HUES48 (cell line): ENCODE measurements at regions not wholly inside any gene's neighbourhood (a gene's known extent, or its start where the extent isn't known, plus 50 kb on each side); places are given as distances from the start of the nearest gene placed in this dataset.

Experiments
- H3K27ac ChIP-seq: one replicate; pipeline ENCODE4 v1.7.0; 2013; ENCODE audit warnings: low read depth, low read length, inconsistent platforms
- H3K27me3 ChIP-seq: 2 replicates; pipeline ENCODE4 v1.6.1; 2013; ENCODE audit warnings: mild to moderate bottlenecking, low read length; ENCODE audit not compliant: control insufficient read depth, insufficient read depth
- H3K36me3 ChIP-seq: 2 replicates; pipeline ENCODE4 v1.6.1; 2013; ENCODE audit warnings: low read length; ENCODE audit not compliant: control insufficient read depth, insufficient read depth
- H3K4me1 ChIP-seq: 2 replicates; pipeline ENCODE4 v1.6.1; 2013; ENCODE audit warnings: mild to moderate bottlenecking, low read length; ENCODE audit not compliant: control insufficient read depth, insufficient read depth
- H3K4me3 ChIP-seq: 2 replicates; pipeline ENCODE4 v1.5.1; 2013; ENCODE audit warnings: mild to moderate bottlenecking, low read depth, low read length
- H3K9ac ChIP-seq: 2 replicates; pipeline ENCODE4 v1.6.1; 2013; ENCODE audit warnings: mild to moderate bottlenecking, low read depth, low read length, moderate library complexity
- H3K9me3 ChIP-seq: 2 replicates; pipeline ENCODE4 v1.6.1; 2013; ENCODE audit warnings: low read length; ENCODE audit not compliant: control insufficient read depth, insufficient read depth

- no peak overlapping the region for H3K27ac ChIP-seq
- no peak overlapping the region for H3K9ac ChIP-seq
- no peaks in the 10 kb centered on the region for H3K36me3 ChIP-seq
- H3K9me3 ChIP-seq: no peaks in the 10 kb centered on the region
- no peaks in the 10 kb centered on the region for H3K27me3 ChIP-seq
- no peak overlapping the region for H3K4me3 ChIP-seq
- H3K4me1 ChIP-seq: no peaks in the 10 kb centered on the region
Observed at GRCh38 chr5:58025809-58026208, 434.1 kb downstream of the PLK2 start.

- Histone ChIP-seq H3K4me3 (no peak overlapping the region), H3K9me3 (no peaks in the 10 kb centered on the region), H3K4me1 (no peaks in the 10 kb centered on the region), H3K36me3 (no peaks in the 10 kb centered on the region), H3K9ac (no peak overlapping the region), H3K27ac (no peak overlapping the region), H3K27me3 (no peaks in the 10 kb centered on the region)
Observed at GRCh38 chr5:58024151-58024550, 435.7 kb downstream of the PLK2 start.

- no peak overlapping the region for H3K9ac ChIP-seq
- no peaks in the 10 kb centered on the region for H3K27me3 ChIP-seq
- no peak overlapping the region for H3K4me3 ChIP-seq
- H3K27ac ChIP-seq: no peak overlapping the region
- no peaks in the 10 kb centered on the region for H3K4me1 ChIP-seq
- H3K36me3 ChIP-seq: no peaks in the 10 kb centered on the region
- no peaks in the 10 kb centered on the region for H3K9me3 ChIP-seq
Observed at GRCh38 chr5:58022055-58022454, 437.8 kb downstream of the PLK2 start.

GRCh38 chr5:58021466-58021865 lies 438.4 kb downstream of the PLK2 start:
- H3K9me3 ChIP-seq: no peaks in the 10 kb centered on the region
- H3K27ac ChIP-seq: no peak overlapping the region
- no peaks in the 10 kb centered on the region for H3K4me1 ChIP-seq
- H3K27me3 ChIP-seq: no peaks in the 10 kb centered on the region
- no peak overlapping the region for H3K9ac ChIP-seq
- no peaks in the 10 kb centered on the region for H3K36me3 ChIP-seq
- H3K4me3 ChIP-seq: no peak overlapping the region

DNA sequence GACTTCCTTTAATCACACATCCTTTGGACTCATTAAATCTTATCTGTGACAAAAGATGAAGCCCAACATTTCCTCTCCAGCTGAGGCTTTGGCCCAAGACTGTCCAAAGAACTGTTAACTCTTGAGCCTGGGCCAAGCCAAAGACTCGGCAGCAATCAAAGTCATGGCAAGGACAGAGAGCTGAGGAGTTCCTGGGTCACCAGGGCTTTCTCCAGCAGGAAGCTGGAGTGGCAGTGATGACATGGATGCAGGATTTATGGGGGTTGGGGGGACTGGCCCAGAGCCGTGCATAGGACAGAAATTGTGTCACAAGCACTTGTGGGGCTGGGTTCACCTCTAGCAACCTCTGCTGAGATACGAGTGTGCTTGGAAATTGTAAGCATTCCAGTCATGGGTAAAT lies 440.3 kb downstream of the PLK2 start:
- Histone ChIP-seq H3K36me3 (no peaks in the 10 kb centered on the region), H3K9ac (no peak overlapping the region), H3K4me1 (no peaks in the 10 kb centered on the region), H3K4me3 (no peak overlapping the region), H3K27ac (no peak overlapping the region), H3K27me3 (no peaks in the 10 kb centered on the region), H3K9me3 (no peaks in the 10 kb centered on the region)

DNA sequence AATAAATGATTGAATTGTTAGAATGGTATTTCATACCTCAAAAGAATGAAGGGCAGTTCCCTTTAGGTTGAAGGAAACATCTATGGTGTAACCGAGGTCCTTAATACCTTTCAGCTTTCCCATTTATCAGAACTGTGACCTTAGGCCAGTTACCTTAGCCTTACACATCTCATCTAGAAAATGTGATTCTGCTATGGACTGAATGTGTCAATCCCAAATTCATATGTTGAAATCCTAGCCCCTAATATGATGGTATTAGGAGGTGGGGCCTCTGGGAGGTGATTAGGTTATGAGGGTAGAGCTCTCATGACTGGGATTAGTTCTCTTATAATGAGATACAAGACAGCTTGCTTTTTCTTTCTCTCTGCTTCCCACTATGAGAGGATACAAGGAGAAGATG lies 441.9 kb downstream of the PLK2 start:
- Histone ChIP-seq H3K27me3 (no peaks in the 10 kb centered on the region), H3K9me3 (no peaks in the 10 kb centered on the region), H3K9ac (no peak overlapping the region), H3K4me1 (no peaks in the 10 kb centered on the region), H3K4me3 (no peak overlapping the region), H3K27ac (no peak overlapping the region), H3K36me3 (no peaks in the 10 kb centered on the region)

DNA sequence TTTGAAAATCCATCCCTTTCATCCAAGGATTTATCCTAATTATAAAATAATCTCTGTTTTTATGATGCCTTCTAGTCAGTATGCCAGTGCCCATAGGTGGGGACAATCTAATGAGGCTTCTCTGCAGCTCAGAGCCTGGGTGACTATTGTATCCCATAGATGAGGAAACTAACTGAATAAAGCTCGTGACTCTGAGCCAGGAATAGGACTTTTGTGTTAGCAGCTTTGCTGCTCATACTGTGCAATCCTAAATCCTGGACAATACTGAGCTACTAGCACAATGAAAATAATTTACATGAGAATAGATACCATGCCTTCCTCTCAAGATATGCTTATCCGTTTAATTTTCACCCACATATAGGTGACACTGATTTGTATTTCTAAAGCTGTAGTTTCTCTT lies 443.0 kb downstream of the PLK2 start:
- Histone ChIP-seq H3K9ac (no peak overlapping the region), H3K4me3 (no peak overlapping the region), H3K27ac (no peak overlapping the region), H3K4me1 (no peaks in the 10 kb centered on the region), H3K36me3 (no peaks in the 10 kb centered on the region), H3K9me3 (no peaks in the 10 kb centered on the region), H3K27me3 (no peaks in the 10 kb centered on the region)

DNA sequence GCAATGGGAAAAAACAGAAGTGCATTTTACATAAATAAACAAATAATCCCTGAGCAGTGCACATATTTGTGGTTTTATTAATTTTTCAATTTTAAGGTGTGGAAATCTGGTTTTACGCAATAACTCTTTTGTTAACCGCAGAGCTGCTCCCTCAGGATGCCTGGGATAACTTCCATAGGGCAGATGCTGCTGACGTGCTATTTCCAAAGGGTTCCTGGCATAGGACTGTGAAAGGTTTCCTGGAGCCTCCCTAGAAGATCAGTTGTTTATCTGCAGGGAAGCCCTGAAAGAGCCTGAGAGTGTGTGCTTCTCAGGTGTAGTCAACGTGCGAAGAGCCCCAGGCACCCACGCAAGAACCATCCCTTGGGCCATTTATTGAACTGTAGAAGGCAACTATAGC lies 443.5 kb downstream of the PLK2 start:
- Histone ChIP-seq H3K27ac (no peak overlapping the region), H3K9ac (no peak overlapping the region), H3K9me3 (no peaks in the 10 kb centered on the region), H3K27me3 (no peaks in the 10 kb centered on the region), H3K36me3 (no peaks in the 10 kb centered on the region), H3K4me1 (no peaks in the 10 kb centered on the region), H3K4me3 (no peak overlapping the region)

DNA sequence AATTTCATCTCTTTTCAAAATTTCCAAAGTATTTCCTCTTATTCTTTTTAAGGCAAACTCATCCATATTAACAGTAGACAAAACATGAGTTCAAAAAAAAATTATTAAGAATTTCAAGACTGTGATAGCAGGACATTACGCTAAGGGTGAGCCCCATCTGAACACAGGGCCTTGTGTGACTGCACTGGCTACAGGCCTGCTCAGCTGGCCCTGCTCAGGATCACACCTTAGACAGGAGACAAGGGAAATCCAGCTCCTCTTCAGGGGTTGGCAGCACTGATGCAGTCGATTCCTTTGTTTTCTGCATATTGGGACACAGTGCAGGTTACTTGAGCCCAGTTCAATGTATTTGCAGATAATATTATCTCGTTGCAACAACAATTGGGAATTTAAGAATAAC lies 444.7 kb downstream of the PLK2 start:
- Histone ChIP-seq H3K36me3 (no peaks in the 10 kb centered on the region), H3K9me3 (no peaks in the 10 kb centered on the region), H3K9ac (no peak overlapping the region), H3K27ac (no peak overlapping the region), H3K4me1 (no peaks in the 10 kb centered on the region), H3K27me3 (no peaks in the 10 kb centered on the region), H3K4me3 (no peak overlapping the region)

DNA sequence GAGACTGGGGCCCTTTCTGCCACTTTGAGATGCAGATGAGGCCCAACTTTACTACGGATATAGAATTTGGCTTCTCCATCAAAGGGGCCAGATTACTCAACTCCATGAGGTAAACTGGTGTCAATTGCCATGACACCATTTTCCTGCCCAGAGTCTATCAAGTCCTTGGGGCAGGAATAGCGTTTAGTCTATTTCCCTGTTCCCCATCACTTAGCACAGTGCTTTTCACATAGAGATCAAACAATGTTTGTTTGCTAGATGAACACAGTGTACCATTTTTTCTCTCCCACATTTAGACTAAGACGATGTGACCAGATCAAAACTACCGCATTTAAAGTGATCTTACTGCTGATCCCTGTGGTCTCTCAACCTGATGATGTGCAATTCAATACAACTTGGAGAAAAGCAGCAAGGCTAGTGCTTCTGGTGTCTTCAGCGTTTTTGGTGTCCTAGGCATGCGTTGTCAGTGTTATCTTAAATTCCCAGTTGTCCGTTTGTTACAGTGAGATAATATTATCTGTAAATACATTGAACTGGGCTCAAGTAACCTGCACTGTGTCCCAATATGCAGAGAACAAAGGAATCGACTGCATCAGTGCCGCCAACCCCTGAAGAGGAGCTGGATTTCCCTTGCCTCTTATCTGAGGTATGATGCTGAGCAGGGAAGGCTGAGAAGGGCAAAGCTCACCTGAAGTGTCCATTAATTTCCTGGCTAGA lies 446.2 kb downstream of the PLK2 start:
- Histone ChIP-seq H3K9me3 (no peaks in the 10 kb centered on the region), H3K9ac (no peak overlapping the region), H3K4me1 (no peaks in the 10 kb centered on the region), H3K27ac (no peak overlapping the region), H3K4me3 (no peak overlapping the region), H3K27me3 (no peaks in the 10 kb centered on the region), H3K36me3 (no peaks in the 10 kb centered on the region)

DNA sequence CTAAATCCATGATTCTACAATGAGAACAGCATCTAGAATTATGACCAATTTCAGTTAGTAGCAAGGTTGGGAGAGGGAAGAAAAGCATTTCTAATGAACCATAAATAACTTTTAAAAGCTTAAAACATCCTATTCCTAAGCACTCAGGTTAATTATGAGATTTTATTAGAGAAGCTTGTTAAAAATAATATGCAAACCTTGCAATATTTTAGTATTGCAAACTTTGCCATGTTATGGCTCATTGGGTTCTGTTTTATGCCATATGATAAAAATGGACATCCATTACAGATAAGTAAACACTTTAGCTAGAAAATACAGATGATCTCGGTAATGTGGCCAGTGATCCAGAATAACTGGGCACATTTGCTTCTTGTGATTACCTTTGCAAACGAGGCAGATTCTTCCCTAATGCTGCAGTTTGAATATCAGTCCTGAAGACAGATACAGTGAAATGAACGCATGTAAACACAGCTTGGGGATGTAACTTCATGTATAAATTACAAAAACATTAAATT lies 447.0 kb downstream of the PLK2 start:
- Histone ChIP-seq H3K9ac (no peak overlapping the region), H3K27me3 (no peaks in the 10 kb centered on the region), H3K4me1 (no peaks in the 10 kb centered on the region), H3K27ac (no peak overlapping the region), H3K4me3 (no peak overlapping the region), H3K36me3 (no peaks in the 10 kb centered on the region), H3K9me3 (no peaks in the 10 kb centered on the region)
